Breast epithelium (tissue), 4 donors: ENCODE measurements at regions not wholly inside any gene's neighbourhood (a gene's known extent, or its start where the extent isn't known, plus 50 kb on each side); places are given as distances from the start of the nearest gene placed in this dataset.
"Not testable (repeated sequence)": the region's sequence is repeated elsewhere in the genome, so short reads cannot be mapped to it uniquely, and the experiment has no call there.

Source experiments
- DNase-seq, 2 donors: peaks; one replicate each; pipeline ENCODE4 v3.0.0-alpha.2; 2019; ENCODE audit warnings: low spot score in 2 of 2
- H3K27ac ChIP-seq, 2 donors: fragments of 200-600 bp; sonication (generic) in 1 of 2; one replicate each; pipeline ENCODE4 v1.5.1; 2016 to 2019; ENCODE audit warnings: mild to moderate bottlenecking in 1 of 2
- H3K27me3 ChIP-seq, 2 donors: fragments of 200-600 bp; sonication (generic) in 1 of 2; one replicate each; pipeline versions ENCODE4 v1.5.1 to v1.6.0; 2017 to 2019; ENCODE audit warnings: control low read depth in 1 of 2, mild to moderate bottlenecking in 1 of 2
- H3K36me3 ChIP-seq: fragments of 200-600 bp; one replicate; pipeline ENCODE4 v1.5.1; 2019
- H3K4me1 ChIP-seq, 2 donors: fragments of 200-600 bp; sonication (generic); one replicate each; pipeline ENCODE4 v1.5.1; 2016 to 2019; ENCODE audit warnings: control low read depth in 1 of 2
- H3K4me3 ChIP-seq, 3 donors: fragments of 200-600 bp; sonication (generic); 1 replicate in 2 of 3; 2 replicates in 1 of 3; pipeline ENCODE4 v1.5.1; 2016 to 2019; ENCODE audit warnings: mild to moderate bottlenecking in 3 of 3, moderate library complexity in 2 of 3
- H3K9me3 ChIP-seq, 2 donors: fragments of 200-600 bp; sonication (generic) in 1 of 2; one replicate each; pipeline ENCODE4 v1.5.1; 2016 to 2019; ENCODE audit warnings: control low read depth in 1 of 2
- POLR2A ChIP-seq: fragments of 450-650 bp; IDR thresholded peaks from one replicate; pipeline ENCODE4 v1.6.1; 2016; ENCODE audit warnings: antibody characterized with exemption, mild to moderate bottlenecking, moderate library complexity
- POLR2AphosphoS5 ChIP-seq, 3 donors: sonication (generic); formaldehyde crosslinking; IDR thresholded peaks; one replicate each; pipeline ENCODE4 v1.6.1; 2017; ENCODE audit warnings: antibody characterized with exemption in 3 of 3
- intact Hi-C: fragments of 100-400 bp; cut with DNase I; formaldehyde crosslinking; loops from one replicate; pipeline ENCODE4 v1.15.1; 2023; ENCODE audit warnings: low total_unique reads
- TF ChIP-seq, protein P1 (sequence below), 3 donors: fragments of 450-650 bp; IDR thresholded peaks; one replicate each; pipeline ENCODE4 v1.5.1; 2016 to 2017; ENCODE audit warnings: antibody characterized with exemption in 3 of 3, mild to moderate bottlenecking in 3 of 3, moderate library complexity in 3 of 3

DNA sequence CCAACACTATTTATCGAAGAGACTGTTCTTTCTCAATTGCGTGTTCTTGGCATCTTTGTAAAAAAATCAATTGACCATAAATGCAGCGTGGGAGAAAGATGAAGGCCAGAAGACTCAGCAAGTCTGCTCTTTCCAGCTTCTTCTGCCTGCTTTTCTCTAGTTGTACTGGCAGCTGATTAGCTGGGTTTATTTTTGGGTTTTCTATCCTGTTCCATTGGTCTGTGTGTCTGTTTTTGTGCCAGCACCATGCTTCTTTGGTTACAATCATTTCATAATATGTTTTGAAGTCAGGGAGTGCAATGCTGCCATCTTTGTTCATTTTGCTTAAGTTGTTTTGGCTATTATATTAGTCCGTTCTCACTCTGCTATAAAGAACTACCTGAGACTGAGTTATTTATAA, 201.8 kb upstream of the B3GALT2 start:
- no peaks in the 10 kb centered on the region for H3K27me3 ChIP-seq
- H3K4me3 ChIP-seq: no peak overlapping the region
- H3K9me3 ChIP-seq: no peaks in the 10 kb centered on the region
- TF ChIP-seq, protein P1, sequence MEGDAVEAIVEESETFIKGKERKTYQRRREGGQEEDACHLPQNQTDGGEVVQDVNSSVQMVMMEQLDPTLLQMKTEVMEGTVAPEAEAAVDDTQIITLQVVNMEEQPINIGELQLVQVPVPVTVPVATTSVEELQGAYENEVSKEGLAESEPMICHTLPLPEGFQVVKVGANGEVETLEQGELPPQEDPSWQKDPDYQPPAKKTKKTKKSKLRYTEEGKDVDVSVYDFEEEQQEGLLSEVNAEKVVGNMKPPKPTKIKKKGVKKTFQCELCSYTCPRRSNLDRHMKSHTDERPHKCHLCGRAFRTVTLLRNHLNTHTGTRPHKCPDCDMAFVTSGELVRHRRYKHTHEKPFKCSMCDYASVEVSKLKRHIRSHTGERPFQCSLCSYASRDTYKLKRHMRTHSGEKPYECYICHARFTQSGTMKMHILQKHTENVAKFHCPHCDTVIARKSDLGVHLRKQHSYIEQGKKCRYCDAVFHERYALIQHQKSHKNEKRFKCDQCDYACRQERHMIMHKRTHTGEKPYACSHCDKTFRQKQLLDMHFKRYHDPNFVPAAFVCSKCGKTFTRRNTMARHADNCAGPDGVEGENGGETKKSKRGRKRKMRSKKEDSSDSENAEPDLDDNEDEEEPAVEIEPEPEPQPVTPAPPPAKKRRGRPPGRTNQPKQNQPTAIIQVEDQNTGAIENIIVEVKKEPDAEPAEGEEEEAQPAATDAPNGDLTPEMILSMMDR (IDR thresholded peaks at IDR 0.05): no peak
- TF ChIP-seq POLR2A: no peak
- no peak for TF ChIP-seq POLR2AphosphoS5 (IDR thresholded peaks at IDR 0.05)
- intact Hi-C loops: no loop called here
- no peak for DNase-seq
- H3K36me3 ChIP-seq: no peaks in the 10 kb centered on the region
- no peak overlapping the region for H3K27ac ChIP-seq
- H3K4me1 ChIP-seq: no peaks in the 10 kb centered on the region

DNA sequence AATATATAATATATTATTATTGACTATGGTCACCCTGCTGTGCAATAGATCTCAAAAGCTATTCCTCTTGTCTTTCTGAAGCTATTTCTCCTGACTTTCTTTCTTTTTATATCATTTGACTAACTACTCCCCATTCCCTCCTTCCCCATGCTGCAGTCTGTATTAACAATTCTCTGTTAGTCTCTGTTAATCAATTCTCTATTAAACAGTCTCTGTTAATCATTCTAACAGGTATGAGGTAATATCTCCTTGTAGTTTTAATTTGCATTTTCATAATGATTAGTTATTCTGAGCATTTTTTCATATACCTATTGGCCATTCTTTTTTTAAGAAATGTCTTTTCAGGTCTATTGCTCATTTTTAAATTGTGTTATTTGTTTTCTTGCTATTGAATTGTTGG, 201.0 kb upstream of the B3GALT2 start:
- Histone ChIP-seq H3K4me1 (no peaks in the 10 kb centered on the region), H3K27ac (no peak overlapping the region), H3K9me3 (no peaks in the 10 kb centered on the region), H3K4me3 (no peak overlapping the region), H3K27me3 (no peaks in the 10 kb centered on the region), H3K36me3 (no peaks in the 10 kb centered on the region)
- intact Hi-C loops: no loop called here
- no peak for DNase-seq
- TF ChIP-seq POLR2AphosphoS5 (IDR thresholded peaks at IDR 0.05) (no peak), POLR2A (no peak)
- TF ChIP-seq, protein P1 (IDR thresholded peaks at IDR 0.05): no peak

DNA sequence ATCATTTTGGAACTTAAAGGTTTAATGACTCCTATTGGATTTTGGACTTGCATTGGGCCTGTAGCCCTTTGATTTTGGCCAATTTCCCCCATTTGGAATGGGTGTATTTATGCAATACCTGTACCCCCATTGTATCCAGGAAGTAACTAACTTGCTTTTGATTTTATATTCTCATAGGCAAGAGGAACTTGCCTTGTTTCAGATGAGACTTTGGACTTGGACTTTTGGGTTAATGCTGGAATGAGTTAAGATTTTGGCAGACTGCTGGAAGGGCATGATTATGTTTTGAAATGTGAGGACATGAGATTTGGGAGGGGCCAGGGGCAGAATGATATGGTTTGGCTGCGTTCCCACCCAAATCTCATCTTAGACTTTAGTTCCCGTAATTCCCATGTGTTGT, 192.0 kb upstream of the B3GALT2 start:
- H3K36me3 ChIP-seq, intact Hi-C loops, H3K4me3 ChIP-seq, H3K27me3 ChIP-seq, H3K4me1 ChIP-seq, DNase-seq, H3K9me3 ChIP-seq, H3K27ac ChIP-seq: not testable (repeated sequence)

DNA sequence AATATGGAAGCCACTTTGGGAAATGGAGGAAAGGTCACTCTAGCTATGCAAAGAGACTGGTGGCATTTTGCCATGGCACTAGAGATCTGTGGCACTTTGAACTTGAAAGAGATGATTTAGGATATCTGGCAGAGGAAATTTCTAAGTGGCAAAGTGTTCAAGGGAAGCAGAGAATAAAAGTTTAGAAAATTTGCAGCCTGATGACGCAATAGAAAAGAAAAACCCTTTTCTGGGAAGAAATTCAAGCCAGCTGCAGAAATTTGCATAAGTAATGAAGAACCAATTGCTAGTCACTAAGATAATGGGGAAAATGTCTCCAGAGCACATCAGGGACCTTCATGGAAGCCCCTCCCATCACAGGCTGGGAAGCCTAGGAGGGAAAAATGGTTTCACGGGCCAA, 191.1 kb upstream of the B3GALT2 start:
- H3K4me1 ChIP-seq: no peaks in the 10 kb centered on the region
- no peak for DNase-seq
- H3K36me3 ChIP-seq: no peaks in the 10 kb centered on the region
- intact Hi-C loops: no loop called here
- H3K27me3 ChIP-seq: no peaks in the 10 kb centered on the region
- no peaks in the 10 kb centered on the region for H3K9me3 ChIP-seq
- TF ChIP-seq, protein P1 (IDR thresholded peaks at IDR 0.05): no peak
- no peak for TF ChIP-seq POLR2A
- TF ChIP-seq POLR2AphosphoS5 (IDR thresholded peaks at IDR 0.05): no peak
- H3K27ac ChIP-seq: no peak overlapping the region
- no peak overlapping the region for H3K4me3 ChIP-seq

DNA sequence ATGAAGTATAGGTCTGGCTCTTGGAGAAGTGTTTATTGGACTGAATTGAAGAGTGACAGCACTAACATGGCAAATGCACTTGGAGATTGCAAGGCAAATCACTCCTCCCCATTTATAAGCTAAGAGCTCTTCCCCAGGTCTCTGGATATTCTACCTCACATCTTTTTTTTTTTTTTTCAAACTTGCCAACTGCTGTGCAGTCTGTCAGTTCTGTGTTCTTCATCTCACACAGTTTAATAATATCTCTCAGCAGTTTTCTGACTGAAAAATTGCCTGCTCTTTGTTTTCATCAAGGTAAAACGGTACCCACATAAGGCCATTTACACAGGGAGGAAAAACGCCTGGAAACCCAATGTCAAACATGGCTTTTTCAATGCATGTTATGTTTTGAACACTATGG, 186.1 kb upstream of the B3GALT2 start:
- intact Hi-C loops: no loop called here
- Histone ChIP-seq H3K36me3 (no peaks in the 10 kb centered on the region), H3K9me3 (no peaks in the 10 kb centered on the region)

More for the DNA sequence above, 186.1 kb upstream of the B3GALT2 start:
- H3K27me3 ChIP-seq: no peaks in the 10 kb centered on the region
- TF ChIP-seq POLR2A (no peak), POLR2AphosphoS5 (IDR thresholded peaks at IDR 0.05) (no peak)
- TF ChIP-seq, protein P1 (IDR thresholded peaks at IDR 0.05): no peak
- DNase-seq: no peak
- no peak overlapping the region for H3K27ac ChIP-seq
- H3K4me3 ChIP-seq: no peak overlapping the region
- no peaks in the 10 kb centered on the region for H3K4me1 ChIP-seq
